OCI-LY1 (cell line): ENCODE measurements at regions not wholly inside any gene's neighbourhood (a gene's known extent, or its start where the extent isn't known, plus 50 kb on each side); places are given as distances from the start of the nearest gene placed in this dataset.

Experiments used
- EZH2 ChIP-seq: fragments of 200-600 bp; sonication (generic), shearing (Covaris generic); IDR thresholded peaks from 2 replicates; pipeline ENCODE4 v1.8.0; 2017; ENCODE audit warnings: borderline replicate concordance, mixed run types, mild to moderate bottlenecking, antibody characterized with exemption, low read length, moderate library complexity, mixed read lengths
- TF ChIP-seq, protein P1 (sequence below): fragments of 200-600 bp; sonication (generic), shearing (Covaris generic); IDR thresholded peaks from 2 replicates; pipeline ENCODE4 v1.5.1; 2017; ENCODE audit warnings: mild to moderate bottlenecking, antibody characterized with exemption, low read length, moderate library complexity, mixed read lengths

DNA sequence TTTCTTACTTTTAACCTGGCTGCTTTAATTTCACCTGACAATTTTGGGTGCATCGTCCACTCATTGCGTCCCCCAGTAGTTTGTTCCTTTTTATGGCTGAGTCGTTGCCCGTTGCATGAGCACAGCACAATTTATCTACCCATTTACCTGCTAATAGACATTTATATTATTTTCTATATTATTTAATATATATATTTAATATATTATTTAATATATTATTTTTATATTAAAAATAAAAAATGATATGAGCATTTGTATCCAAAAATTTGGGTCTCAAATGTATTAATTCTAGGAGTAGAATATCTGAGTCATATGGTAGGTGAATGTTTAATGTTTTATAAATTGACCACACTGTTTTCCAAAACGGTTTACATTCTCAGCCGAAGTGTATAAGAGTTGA is 300.2 kb downstream of the THBS2 start:
- TF ChIP-seq, protein P1, sequence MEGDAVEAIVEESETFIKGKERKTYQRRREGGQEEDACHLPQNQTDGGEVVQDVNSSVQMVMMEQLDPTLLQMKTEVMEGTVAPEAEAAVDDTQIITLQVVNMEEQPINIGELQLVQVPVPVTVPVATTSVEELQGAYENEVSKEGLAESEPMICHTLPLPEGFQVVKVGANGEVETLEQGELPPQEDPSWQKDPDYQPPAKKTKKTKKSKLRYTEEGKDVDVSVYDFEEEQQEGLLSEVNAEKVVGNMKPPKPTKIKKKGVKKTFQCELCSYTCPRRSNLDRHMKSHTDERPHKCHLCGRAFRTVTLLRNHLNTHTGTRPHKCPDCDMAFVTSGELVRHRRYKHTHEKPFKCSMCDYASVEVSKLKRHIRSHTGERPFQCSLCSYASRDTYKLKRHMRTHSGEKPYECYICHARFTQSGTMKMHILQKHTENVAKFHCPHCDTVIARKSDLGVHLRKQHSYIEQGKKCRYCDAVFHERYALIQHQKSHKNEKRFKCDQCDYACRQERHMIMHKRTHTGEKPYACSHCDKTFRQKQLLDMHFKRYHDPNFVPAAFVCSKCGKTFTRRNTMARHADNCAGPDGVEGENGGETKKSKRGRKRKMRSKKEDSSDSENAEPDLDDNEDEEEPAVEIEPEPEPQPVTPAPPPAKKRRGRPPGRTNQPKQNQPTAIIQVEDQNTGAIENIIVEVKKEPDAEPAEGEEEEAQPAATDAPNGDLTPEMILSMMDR = no peak
- no peak for TF ChIP-seq EZH2
